ENCODE measurements at regions not wholly inside any gene's neighbourhood (a gene's known extent, or its start where the extent isn't known, plus 50 kb on each side); places are given as distances from the start of the nearest gene placed in this dataset.

GRCh38 chr9:30977965-30978364, 1406.5 kb upstream of the ACO1 start:
- Histone ChIP-seq H3K36me3 (no peaks in the 10 kb centered on the region), H3K9me3 (no peaks in the 10 kb centered on the region), H3K4me1 (no peaks in the 10 kb centered on the region), H3K4me3 (ENCODE audit: low read depth, low read length) (no peak overlapping the region), H3K27me3 (no peaks in the 10 kb centered on the region)
- TF ChIP-seq, protein P1, sequence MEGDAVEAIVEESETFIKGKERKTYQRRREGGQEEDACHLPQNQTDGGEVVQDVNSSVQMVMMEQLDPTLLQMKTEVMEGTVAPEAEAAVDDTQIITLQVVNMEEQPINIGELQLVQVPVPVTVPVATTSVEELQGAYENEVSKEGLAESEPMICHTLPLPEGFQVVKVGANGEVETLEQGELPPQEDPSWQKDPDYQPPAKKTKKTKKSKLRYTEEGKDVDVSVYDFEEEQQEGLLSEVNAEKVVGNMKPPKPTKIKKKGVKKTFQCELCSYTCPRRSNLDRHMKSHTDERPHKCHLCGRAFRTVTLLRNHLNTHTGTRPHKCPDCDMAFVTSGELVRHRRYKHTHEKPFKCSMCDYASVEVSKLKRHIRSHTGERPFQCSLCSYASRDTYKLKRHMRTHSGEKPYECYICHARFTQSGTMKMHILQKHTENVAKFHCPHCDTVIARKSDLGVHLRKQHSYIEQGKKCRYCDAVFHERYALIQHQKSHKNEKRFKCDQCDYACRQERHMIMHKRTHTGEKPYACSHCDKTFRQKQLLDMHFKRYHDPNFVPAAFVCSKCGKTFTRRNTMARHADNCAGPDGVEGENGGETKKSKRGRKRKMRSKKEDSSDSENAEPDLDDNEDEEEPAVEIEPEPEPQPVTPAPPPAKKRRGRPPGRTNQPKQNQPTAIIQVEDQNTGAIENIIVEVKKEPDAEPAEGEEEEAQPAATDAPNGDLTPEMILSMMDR (IDR thresholded peaks at IDR 0.05; ENCODE audit: low read depth, low read length), result no peak
- no peak for DNase-seq

DNA sequence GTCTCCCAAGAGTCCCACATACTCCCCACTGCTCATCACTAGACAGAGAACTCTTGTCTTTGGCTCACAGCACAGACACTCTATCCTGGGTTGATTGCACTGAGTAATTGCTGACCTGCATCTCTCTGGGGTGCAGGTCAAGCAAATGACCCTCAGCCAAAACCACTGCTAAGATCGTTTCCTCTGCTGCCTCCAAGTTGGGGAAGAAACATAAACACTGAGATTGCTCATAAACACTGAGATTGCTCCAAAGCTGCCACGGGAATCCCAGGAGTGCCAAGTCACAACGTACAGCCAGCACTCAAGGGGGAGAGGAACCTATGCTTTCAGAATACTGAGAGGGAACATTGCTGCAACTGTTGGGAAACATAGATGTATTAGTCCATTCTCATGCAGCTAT, 1402.1 kb upstream of the ACO1 start:
- Histone ChIP-seq H3K4me1 (no peaks in the 10 kb centered on the region), H3K27me3 (no peaks in the 10 kb centered on the region), H3K36me3 (no peaks in the 10 kb centered on the region), H3K9me3 (no peaks in the 10 kb centered on the region), H3K4me3 (ENCODE audit: low read depth, low read length) (no peak overlapping the region)
- no peak for DNase-seq
- TF ChIP-seq, protein P1 (IDR thresholded peaks at IDR 0.05; ENCODE audit: low read depth, low read length), result no peak

GRCh38 chr9:30995956-30996738, 1388.3 kb upstream of the ACO1 start:
- DNase-seq, result no peak
- TF ChIP-seq, protein P1 (IDR thresholded peaks at IDR 0.05; ENCODE audit: low read depth, low read length), result no peak
- H3K9me3 ChIP-seq, result no peaks in the 10 kb centered on the region
- H3K27me3 ChIP-seq, result no peaks in the 10 kb centered on the region
- H3K36me3 ChIP-seq, result no peaks in the 10 kb centered on the region
- no peak overlapping the region for H3K4me3 ChIP-seq (ENCODE audit: low read depth, low read length)
- H3K4me1 ChIP-seq, result no peaks in the 10 kb centered on the region

- H3K27me3 ChIP-seq, result no peaks in the 10 kb centered on the region
- no peaks in the 10 kb centered on the region for H3K9me3 ChIP-seq
- no peaks in the 10 kb centered on the region for H3K4me1 ChIP-seq
- no peak for DNase-seq
- H3K36me3 ChIP-seq, result no peaks in the 10 kb centered on the region
- TF ChIP-seq, protein P1 (IDR thresholded peaks at IDR 0.05; ENCODE audit: low read depth, low read length), result no peak
- no peak overlapping the region for H3K4me3 ChIP-seq (ENCODE audit: low read depth, low read length)
Observed at GRCh38 chr9:30996761-30997160, 1387.7 kb upstream of the ACO1 start.

DNA sequence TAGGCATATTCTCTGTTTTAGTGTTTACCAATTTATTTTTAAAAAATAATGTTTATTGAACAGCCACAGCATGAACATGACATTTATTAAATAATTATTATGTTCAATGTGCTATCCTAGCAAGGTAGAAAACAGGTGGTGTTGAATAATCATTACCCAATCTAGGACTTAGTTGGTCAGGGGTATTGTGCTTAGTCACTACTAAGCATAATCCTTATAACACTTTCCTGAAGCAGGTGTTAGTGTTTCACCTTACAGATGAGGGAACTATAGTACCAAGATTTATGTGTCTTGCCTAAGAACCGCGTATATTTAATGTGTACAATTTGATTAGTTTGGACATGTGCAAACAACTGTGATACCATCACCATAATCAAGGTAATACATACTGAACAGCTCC, 1387.2 kb upstream of the ACO1 start:
- no peak overlapping the region for H3K4me3 ChIP-seq (ENCODE audit: low read depth, low read length)
- DNase-seq, result no peak
- no peaks in the 10 kb centered on the region for H3K27me3 ChIP-seq
- H3K9me3 ChIP-seq, result no peaks in the 10 kb centered on the region
- no peaks in the 10 kb centered on the region for H3K36me3 ChIP-seq
- TF ChIP-seq, protein P1 (IDR thresholded peaks at IDR 0.05; ENCODE audit: low read depth, low read length), result no peak
- H3K4me1 ChIP-seq, result no peaks in the 10 kb centered on the region

DNA sequence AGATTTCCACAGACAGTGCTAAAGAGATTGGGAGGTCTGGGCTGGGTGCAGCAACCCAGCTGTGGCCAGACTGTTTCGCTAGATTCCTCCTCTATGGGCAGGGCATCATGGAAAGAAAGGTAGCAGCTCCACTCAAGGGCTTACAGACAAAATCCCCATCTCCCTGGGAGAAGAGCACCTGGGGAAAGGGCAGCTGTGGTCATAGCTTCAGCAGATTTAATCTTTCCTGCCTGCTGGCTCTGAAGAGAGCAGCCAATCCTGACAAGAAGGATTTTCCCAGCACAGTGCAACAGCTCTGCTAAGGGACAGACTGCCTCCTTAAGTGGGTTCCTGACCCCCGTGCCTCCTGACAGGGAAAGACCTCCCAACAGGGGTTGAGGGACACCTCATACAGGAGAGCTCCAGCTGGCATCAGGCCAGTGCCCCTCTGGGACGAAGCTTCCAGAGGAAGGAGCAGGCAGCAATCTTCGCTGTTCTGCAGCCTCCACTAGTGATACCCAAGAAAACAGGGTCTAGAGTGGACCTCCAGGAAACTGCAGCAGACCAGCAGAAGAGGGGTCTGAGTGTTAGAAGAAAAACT, 1379.3 kb upstream of the ACO1 start:
- Histone ChIP-seq H3K36me3 (no peaks in the 10 kb centered on the region), H3K27me3 (no peaks in the 10 kb centered on the region), H3K4me3 (ENCODE audit: low read depth, low read length) (no peak overlapping the region), H3K9me3 (no peaks in the 10 kb centered on the region), H3K4me1 (peaks cover 5% of the 10 kb centered on the region; the same call in 1 of the 2 replicates)
- DNase-seq, result no peak
- TF ChIP-seq, protein P1 (IDR thresholded peaks at IDR 0.05; ENCODE audit: low read depth, low read length), result no peak
